OCI-LY7 (cell line): ENCODE measurements at regions not wholly inside any gene's neighbourhood (a gene's known extent, or its start where the extent isn't known, plus 50 kb on each side); places are given as distances from the start of the nearest gene placed in this dataset.

Source experiments
- BruUV-seq: library from RNA; stranded (reverse); fragments of 400-500 nt; replicated peaks from 2 replicates; lab custom pipeline; 2021; lab: Mats Ljungman, UMichigan
- CTCF ChIA-PET: fragments of 300-600 bp; sonication (Branson Sonifier 250); formaldehyde crosslinking; loops from one replicate; lab custom pipeline; 2022; ENCODE audit warnings: antibody characterized with exemption; ENCODE audit not compliant: unreplicated experiment; lab: Charles Lee
- POLR2A ChIA-PET: fragments of 300-600 bp; sonication (Branson Sonifier 250); formaldehyde crosslinking; loops from one replicate; lab custom pipeline; 2022; ENCODE audit warnings: antibody characterized with exemption; lab: Charles Lee
- DNase-seq: peaks from one replicate; pipeline ENCODE4 v3.0.0-alpha.2; 2015; ENCODE audit warnings: low spot score
- H2AFZ ChIP-seq: fragments of 200-600 bp; sonication (generic), shearing (Covaris generic); 2 replicates; pipeline ENCODE4 v1.6.1; 2014; ENCODE audit warnings: mild to moderate bottlenecking, antibody characterized with exemption, low read length, moderate library complexity
- H3K27ac ChIP-seq: fragments of 200-600 bp; sonication (generic); 2 replicates; pipeline ENCODE4 v1.5.1; 2014; ENCODE audit warnings: mixed run types, low read depth, mild to moderate bottlenecking, moderate library complexity, low read length, inconsistent platforms; ENCODE audit not compliant: poor library complexity, severe bottlenecking
- H3K36me3 ChIP-seq: fragments of 200-600 bp; sonication (generic); 2 replicates; pipeline ENCODE4 v1.6.1; 2014; ENCODE audit warnings: mild to moderate bottlenecking, antibody characterized with exemption, low read length, moderate library complexity, mixed read lengths; ENCODE audit not compliant: insufficient read depth
- H3K4me1 ChIP-seq: fragments of 200-600 bp; sonication (generic); 2 replicates; pipeline ENCODE4 v1.5.1; 2014; ENCODE audit warnings: mild to moderate bottlenecking, low read length; ENCODE audit not compliant: insufficient read depth, poor library complexity, severe bottlenecking
- H3K4me2 ChIP-seq: fragments of 200-600 bp; sonication (generic); 2 replicates; pipeline ENCODE4 v1.6.1; 2014; ENCODE audit warnings: mild to moderate bottlenecking, low read length
- H3K4me3 ChIP-seq: fragments of 200-600 bp; sonication (generic); 2 replicates; pipeline ENCODE4 v1.5.1; 2014; ENCODE audit warnings: mild to moderate bottlenecking, low read depth, low read length; ENCODE audit not compliant: poor library complexity, severe bottlenecking
- H3K79me2 ChIP-seq: fragments of 200-600 bp; sonication (generic); 2 replicates; pipeline ENCODE4 v1.6.1; 2016; ENCODE audit warnings: low read depth, mild to moderate bottlenecking, low read length, moderate library complexity, mixed read lengths; ENCODE audit not compliant: insufficient read depth
- H3K9me2 ChIP-seq: fragments of 200-600 bp; sonication (generic); 2 replicates; pipeline ENCODE4 v1.6.1; 2016; ENCODE audit warnings: mild to moderate bottlenecking, low read length, mixed read lengths; ENCODE audit not compliant: insufficient read depth
- H3K9me3 ChIP-seq: fragments of 200-600 bp; sonication (generic); 2 replicates; pipeline ENCODE4 v1.6.1; 2014; ENCODE audit warnings: mild to moderate bottlenecking, mixed run types, low read length, mixed read lengths
- H4K20me1 ChIP-seq: fragments of 200-600 bp; sonication (generic); 2 replicates; pipeline ENCODE4 v1.6.1; 2014; ENCODE audit warnings: mild to moderate bottlenecking, antibody characterized with exemption, low read length, moderate library complexity, mixed read lengths; ENCODE audit not compliant: insufficient read depth
- EZH2phosphoT487 ChIP-seq: fragments of 200-600 bp; sonication (generic); IDR thresholded peaks from 2 replicates; pipeline ENCODE4 v1.6.1; 2018; ENCODE audit warnings: low read depth, borderline replicate concordance, mild to moderate bottlenecking, mixed run types, antibody characterized with exemption, low read length, moderate library complexity, mixed read lengths
- intact Hi-C: fragments of 100-400 bp; cut with micrococcal nuclease; formaldehyde crosslinking; loops from one replicate; pipeline ENCODE4 v1.10.0; 2022; ENCODE audit not compliant: unreplicated experiment
- TF ChIP-seq, protein P1 (sequence below): fragments of 200-600 bp; sonication (generic); conservative IDR thresholded peaks from 2 replicates; pipeline ENCODE4 v1.5.1; 2014; ENCODE audit warnings: mild to moderate bottlenecking, antibody characterized with exemption, low read length, moderate library complexity, mixed read lengths

DNA sequence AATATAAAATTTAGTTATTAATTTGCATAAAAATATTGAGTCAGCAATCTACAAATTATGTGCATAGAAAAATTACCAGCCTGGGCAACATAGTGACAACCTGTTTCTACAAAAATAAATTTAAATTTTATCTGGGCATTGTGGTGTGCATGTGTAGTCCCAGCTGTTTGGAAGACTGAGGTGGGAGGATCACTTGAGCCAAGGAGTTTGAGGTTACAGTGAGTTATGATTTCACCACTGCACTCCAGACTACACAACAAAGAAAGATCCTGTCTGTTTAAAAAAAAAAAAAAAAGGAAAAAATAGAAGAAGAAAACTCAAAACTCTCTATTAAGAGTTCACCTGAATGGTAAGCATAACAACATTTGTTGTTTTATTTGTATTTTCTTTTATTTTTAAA lies 1048.4 kb upstream of the CDH2 start:
- Histone ChIP-seq H2AFZ (no peak overlapping the region), H3K4me2 (no peak overlapping the region), H3K36me3 (no peaks in the 10 kb centered on the region), H4K20me1 (no peaks in the 10 kb centered on the region), H3K79me2 (no peaks in the 10 kb centered on the region), H3K4me1 (no peaks in the 10 kb centered on the region), H3K9me2 (no peaks in the 10 kb centered on the region), H3K4me3 (no peak overlapping the region), H3K9me3 (no peaks in the 10 kb centered on the region), H3K27ac (no peak overlapping the region)
- no peak for DNase-seq
- ChIA-PET CTCF (no interaction called here), POLR2A (interaction anchor here (0.7 kb wide), 1 partner anchor 204 kb away, joined by 3 read pairs; no protein-coding TSS in a partner anchor)
- intact Hi-C loops, result no loop called here
- BruUV-seq, result no TSS peak
- TF ChIP-seq EZH2phosphoT487, result no peak
- TF ChIP-seq, protein P1, sequence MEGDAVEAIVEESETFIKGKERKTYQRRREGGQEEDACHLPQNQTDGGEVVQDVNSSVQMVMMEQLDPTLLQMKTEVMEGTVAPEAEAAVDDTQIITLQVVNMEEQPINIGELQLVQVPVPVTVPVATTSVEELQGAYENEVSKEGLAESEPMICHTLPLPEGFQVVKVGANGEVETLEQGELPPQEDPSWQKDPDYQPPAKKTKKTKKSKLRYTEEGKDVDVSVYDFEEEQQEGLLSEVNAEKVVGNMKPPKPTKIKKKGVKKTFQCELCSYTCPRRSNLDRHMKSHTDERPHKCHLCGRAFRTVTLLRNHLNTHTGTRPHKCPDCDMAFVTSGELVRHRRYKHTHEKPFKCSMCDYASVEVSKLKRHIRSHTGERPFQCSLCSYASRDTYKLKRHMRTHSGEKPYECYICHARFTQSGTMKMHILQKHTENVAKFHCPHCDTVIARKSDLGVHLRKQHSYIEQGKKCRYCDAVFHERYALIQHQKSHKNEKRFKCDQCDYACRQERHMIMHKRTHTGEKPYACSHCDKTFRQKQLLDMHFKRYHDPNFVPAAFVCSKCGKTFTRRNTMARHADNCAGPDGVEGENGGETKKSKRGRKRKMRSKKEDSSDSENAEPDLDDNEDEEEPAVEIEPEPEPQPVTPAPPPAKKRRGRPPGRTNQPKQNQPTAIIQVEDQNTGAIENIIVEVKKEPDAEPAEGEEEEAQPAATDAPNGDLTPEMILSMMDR, result no peak

DNA sequence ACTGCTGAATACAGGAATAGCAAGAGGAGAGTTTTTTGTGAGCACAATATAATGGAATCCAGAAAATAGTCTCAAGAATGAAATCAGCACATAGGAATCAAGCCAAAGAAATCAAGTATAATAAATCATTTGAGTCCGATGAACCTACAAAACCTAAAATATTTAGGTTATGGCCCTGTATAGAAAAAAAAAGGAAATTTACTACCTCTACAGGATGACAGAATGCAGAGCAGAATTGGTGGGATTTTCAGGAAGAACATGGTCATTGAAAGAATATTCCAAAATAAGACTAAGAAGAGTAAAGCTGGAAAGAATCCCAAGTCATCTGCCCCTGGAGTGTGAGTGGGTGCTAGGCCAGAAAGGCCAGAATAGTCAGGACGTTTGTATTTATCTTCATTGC lies 1041.2 kb upstream of the CDH2 start:
- Histone ChIP-seq H3K4me3 (no peak overlapping the region), H3K4me1 (no peaks in the 10 kb centered on the region), H3K9me3 (no peaks in the 10 kb centered on the region), H3K27ac (no peak overlapping the region), H3K4me2 (no peak overlapping the region), H2AFZ (no peak overlapping the region), H3K79me2 (no peaks in the 10 kb centered on the region), H3K36me3 (no peaks in the 10 kb centered on the region), H3K9me2 (no peaks in the 10 kb centered on the region), H4K20me1 (no peaks in the 10 kb centered on the region)
- no peak for DNase-seq
- no TSS peak for BruUV-seq
- intact Hi-C loops, result loop anchor here (10.0 kb wide), 1 partner anchor 63 kb away; no protein-coding TSS in a partner anchor
- POLR2A ChIA-PET, result no interaction called here
- TF ChIP-seq, protein P1, result no peak
- no peak for TF ChIP-seq EZH2phosphoT487
- CTCF ChIA-PET, result no interaction called here

DNA sequence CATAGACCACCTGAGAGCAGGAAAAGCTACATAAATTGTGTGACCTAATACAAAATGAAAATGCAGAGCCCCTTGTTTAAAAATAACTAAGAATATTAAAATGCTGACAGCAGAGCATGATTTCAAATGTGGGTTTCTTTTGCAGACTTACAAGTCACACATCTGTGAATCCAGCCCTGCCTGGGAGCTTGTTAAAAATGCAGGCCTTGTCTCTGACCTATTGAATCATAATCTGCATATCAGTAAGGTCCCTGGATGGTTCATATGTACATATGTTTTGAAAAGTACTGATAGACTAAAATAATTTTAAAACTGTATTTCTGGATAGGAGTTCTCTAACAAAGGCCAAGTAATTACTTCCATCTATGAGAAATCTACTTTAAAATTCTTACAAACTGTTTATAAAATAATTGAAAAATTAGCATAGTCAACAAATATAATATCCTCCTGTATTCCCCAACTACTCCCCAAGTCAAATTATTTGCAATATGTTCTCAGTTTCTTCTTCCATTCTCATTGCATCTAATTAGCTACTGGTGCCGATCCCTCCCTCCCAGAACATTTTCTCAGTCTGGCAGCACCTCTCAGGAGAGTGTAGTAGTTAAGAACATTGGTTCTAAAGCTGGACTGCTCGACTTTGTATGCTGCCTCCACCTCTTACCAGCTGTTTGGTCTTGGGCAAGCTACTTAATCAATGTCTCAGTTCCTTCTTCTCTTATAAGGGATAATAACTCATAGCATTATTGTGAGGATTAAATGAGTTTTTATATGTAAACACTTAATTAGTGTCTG lies 1040.4 kb upstream of the CDH2 start:
- H3K4me3 ChIP-seq, result no peak overlapping the region
- DNase-seq, result no peak
- ChIA-PET POLR2A (no interaction called here), CTCF (no interaction called here)
- H3K36me3 ChIP-seq, result no peaks in the 10 kb centered on the region
- H3K9me2 ChIP-seq, result no peaks in the 10 kb centered on the region
- no peaks in the 10 kb centered on the region for H3K79me2 ChIP-seq
- H2AFZ ChIP-seq, result no peak overlapping the region
- no TSS peak for BruUV-seq
- H3K27ac ChIP-seq, result no peak overlapping the region
- intact Hi-C loops, result loop anchor here (10.0 kb wide), 1 partner anchor 63 kb away; no protein-coding TSS in a partner anchor
- H3K9me3 ChIP-seq, result no peaks in the 10 kb centered on the region
- no peak overlapping the region for H3K4me2 ChIP-seq
- TF ChIP-seq, protein P1, result no peak
- TF ChIP-seq EZH2phosphoT487, result no peak
- H4K20me1 ChIP-seq, result no peaks in the 10 kb centered on the region
- H3K4me1 ChIP-seq, result no peaks in the 10 kb centered on the region
